B cell (primary cell): ENCODE measurements at regions not wholly inside any gene's neighbourhood (a gene's known extent, or its start where the extent isn't known, plus 50 kb on each side); places are given as distances from the start of the nearest gene placed in this dataset.

Experiments used
- CTCF ChIP-seq: fragments of 200-600 bp; IDR thresholded peaks from one replicate; pipeline ENCODE4 v1.8.0; 2022; ENCODE audit warnings: antibody characterized with exemption, mild to moderate bottlenecking
- EZH2 ChIP-seq: IDR thresholded peaks from 2 replicates; pipeline ENCODE4 v1.6.1; 2012; ENCODE audit warnings: borderline replicate concordance, low read depth, mild to moderate bottlenecking, moderate library complexity, low read length; ENCODE audit not compliant: insufficient read depth, poor library complexity, severe bottlenecking

- TF ChIP-seq CTCF (no peak), EZH2 (no peak)
These were observed 203.6 kb upstream of the CELF2 start for GRCh38 chr10:10814069-10814468.
